Fibroblast of upper back skin (primary cell): ENCODE measurements at regions not wholly inside any gene's neighbourhood (a gene's known extent, or its start where the extent isn't known, plus 50 kb on each side); places are given as distances from the start of the nearest gene placed in this dataset.
"Not testable (repeated sequence)": the region's sequence is repeated elsewhere in the genome, so short reads cannot be mapped to it uniquely, and the experiment has no call there.

Source experiments
- DNase-seq: peaks from one replicate; pipeline ENCODE4 v3.0.0-alpha.2; 2013

DNA sequence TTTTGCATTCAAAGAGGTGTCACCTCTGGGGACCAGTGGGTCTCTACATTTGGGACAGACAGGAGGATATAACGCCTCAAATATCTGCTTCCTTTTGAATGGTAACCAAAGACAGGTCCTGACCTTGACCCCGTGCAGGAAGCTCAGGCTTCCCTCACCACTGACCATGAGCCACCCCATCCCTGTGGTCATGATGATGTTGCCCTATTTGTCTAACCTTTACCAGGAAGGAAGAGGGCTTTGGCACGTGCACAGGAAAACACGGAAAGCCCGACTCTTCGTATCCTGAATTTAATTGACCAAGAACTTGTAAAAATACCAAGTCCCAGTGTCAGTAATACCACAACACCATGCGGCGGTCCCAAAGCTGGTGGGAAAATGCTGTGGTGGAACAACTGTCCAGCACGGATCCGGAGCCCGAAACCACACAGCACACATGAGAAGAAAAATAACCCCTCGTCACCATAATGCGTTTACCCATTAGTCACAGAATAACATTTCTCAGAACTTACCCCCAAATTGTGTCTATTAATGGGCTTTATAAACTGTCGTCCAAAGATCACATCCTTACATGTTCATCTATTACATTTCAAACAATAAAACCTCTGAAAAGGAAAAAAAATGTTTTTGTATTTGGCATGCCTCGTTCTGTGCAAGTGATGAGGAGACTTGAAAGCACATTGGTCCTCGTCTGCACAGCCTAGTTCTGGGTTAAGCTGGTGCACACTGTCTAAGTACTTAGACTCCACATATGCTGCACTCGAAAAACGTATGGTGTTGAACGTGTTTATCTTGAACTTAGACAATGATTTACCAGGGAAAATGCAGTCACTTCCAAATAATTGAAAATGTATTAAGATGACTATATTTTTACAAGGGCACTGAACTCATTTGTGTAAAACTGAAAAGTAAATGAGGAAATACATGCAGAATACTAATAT, 118.9 kb upstream of the IGF1R start:
- DNase-seq = no peak

DNA sequence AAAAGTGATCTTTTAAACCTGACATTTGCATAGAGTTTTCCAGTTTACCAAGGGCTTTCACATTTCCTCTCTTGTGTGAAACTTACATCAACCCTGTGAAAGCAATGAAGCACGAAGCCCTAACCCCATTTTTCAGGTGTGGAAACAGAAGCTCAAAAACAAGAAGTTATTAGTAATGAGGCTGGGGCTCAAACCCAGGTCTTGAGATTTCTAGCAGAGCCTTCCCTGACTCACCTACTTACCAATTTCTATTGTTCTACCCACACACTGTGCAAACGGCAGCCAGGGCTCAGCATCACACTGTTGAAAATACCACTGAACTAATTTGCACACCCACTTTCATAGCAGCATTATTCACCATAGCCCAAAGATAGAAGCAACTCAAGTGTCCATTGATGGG, 117.8 kb upstream of the IGF1R start:
- no peak for DNase-seq

DNA sequence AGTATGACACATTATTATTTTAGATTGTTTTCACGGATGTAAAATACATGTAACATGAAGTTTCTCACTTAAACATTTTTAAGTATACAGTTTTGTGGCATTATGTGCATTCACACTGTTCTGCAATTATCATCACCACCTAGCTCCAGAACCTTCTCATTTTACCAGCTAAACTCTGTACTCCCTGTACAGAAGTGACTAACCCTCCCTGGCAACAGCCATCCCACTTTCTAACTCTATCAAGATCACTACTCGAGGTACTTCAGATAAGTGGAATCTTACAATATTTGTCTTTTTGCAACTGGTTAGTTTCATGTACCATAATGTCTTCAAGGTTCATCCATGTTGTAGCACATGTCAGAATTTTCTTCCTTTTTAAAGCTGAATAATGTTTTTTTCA, 116.3 kb upstream of the IGF1R start:
- DNase-seq = no peak

DNA sequence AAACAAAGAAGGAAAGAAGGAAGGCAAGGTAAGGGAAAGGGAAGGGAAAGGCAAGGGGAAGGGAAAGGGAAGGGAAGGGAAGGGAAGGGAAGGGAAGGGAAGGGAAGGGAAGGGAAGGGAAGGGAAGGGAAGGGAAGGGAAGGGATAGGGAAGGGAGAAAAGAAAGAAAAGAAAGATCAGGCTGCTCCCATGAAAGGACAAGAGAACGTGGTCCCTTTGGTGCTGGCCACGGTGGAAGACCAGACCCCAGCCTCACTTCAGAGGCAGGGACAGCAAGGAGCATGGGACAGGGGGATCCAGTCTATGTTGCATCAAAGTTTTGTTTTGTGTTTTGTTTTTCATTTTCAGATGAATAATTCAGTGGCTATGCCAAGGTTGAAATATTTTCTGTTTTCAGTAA, 111.4 kb upstream of the IGF1R start:
- DNase-seq = no peak

DNA sequence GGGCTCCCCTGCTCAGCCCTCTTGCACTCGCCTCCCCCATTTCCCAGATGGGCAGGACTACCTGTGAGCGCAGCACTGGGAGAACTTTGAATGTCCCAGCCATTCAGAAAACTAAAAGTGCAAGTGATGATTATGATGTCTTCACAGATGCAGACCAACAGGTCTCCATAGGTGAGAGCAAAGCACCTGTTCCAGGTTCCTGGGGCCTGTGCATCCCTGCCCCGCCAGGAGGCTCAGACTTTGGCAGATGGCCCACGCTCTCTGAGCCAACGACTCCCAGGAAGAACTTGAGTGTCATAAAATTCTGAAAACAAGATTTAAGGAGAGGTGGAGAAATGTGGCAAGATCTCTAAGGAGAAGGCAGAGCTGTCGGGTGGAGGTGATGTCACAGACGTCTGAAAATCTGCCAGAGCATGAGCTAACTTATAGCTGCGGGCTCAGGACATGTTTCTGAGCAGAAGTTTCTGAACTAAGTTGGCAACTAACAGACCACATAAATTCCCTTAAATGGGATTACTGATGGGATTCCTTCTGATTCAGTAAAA, 110.8 kb upstream of the IGF1R start:
- DNase-seq = no peak

DNA sequence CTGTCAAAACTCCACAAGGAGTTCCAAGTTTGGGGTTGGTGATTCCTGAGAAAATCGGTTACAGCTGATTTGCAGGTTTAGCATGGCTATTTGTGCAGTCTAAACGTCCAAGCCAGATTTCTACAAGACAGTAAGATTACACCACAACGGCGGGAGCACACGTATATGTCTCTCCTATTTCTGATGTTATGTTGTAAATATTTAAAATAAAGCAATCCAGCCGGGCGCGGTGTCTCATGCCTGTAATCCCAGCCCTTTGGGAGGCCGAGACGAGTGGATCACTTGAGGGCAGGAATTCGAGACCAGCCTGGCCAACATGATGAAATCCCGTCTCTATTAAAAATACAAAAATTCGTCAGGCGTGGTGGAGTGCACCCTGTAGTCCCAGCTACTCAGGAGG, 106.8 kb upstream of the IGF1R start:
- DNase-seq = no peak

DNA sequence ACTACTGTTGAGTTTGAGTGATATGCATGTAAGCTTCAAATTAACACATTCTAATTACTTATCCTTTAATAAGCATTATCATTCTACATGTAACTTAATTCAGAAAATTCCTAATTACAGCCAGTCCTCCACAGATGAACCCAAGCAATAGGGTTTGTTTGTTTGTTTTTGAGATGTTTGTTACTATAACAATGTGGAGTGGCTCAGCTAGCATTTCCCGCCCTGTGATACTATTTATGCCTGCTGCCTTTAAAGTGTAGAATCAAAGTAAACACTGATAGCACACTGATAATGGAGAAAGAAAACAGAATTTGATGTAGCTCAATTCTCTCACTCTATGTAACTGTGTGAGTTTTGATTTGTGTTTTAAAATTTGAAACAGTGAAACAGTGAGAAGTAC, 105.1 kb upstream of the IGF1R start:
- no peak for DNase-seq

DNA sequence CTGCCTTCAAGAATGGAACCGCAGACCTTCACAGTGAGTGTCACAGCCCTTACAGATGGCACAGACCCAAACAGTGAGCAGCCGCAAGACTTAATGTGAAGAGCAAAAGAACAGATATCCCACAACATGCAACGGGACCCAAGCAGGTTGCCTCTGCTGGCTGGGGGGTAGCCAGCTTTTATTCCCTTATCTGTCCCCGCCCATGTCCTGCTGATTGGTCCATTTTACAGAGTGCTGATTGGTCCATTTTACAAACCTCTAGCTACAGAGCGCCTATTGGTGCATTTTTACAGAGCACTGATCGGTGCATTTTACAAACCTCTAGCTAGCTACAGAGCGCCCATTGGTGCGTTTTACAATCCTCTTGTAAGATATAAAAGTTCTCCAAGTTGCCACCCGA, 102.0 kb upstream of the IGF1R start:
- no peak for DNase-seq

DNA sequence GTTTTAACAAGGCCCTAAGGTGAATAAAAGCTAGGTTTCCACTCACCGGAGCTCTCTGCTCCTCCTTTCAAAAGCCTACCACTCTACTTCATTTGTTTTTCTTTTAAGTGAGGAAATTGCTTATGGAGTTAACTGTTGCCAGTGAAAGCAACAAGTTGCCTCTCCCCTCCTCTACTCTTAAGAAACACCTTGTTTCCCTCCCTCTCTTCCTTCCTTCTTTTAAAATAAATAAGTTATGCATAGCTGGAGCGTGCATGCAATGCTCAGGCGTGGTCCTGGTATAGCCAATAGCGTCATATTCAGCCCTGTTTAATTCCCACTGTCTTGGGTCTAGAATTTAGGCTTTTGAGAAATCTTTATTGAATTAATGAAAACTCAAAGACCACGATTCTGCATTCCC, 101.1 kb upstream of the IGF1R start:
- no peak for DNase-seq

DNA sequence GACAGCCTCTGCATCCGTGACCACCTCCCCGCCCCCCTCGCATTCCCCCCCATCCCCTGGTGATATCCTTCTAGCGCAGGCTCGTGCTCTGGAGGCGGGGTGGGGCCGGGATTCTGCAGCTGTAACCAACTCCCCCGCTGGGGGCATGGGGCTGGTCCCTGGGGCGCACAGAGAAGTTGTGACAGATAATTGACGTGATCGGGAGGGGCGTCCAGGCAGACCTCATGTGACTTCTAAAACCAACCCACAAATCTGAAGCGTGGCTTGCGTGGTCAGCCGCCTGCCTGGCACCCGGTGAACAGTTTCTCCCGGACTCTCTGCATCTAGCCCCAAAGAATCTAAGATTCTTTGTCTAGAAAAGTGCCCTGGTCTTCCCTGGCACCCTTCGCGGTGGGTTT, 100.6 kb upstream of the IGF1R start:
- DNase-seq = peak; percentile 29

DNA sequence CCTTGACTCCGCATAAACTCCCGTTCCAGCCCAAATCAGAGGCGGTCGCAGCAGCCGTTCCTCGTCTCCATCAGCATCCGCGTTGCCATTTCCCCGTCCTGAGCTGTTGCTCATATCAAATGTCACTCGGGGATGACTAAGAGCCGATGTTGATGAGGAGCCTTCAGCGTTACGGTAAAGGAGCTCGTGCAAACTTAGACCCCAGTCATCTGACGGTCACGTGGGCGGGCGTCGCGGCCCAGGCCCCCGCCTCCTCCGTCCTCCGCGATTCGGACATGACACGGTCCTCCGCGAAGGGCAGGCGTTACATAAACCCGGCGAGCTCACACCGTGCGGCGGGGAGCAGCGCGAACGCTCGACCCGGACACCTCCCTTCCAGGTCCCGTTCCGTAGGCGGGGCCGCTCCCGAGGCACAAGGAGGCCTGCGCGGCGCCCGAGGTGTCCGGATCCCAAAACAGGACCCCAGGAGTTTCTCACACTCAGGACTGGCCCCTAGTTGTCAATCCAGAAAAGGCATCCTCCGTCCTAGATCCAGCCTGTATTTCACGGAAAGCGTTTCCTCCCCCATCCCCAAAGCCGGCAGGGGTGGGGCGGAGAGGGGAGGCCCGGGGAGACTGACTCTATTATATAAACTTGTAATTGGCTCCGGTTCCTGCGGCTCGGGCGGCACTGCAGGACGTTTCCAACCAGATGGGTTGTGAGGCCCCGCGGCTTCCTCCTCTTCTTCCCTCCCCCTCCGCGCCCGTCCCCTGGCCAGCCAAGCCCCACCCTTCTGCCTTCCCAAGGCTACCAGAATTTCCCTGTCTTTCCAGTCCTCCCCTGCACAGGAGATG, 100.0 kb upstream of the IGF1R start:
- DNase-seq = peak; percentile 72

DNA sequence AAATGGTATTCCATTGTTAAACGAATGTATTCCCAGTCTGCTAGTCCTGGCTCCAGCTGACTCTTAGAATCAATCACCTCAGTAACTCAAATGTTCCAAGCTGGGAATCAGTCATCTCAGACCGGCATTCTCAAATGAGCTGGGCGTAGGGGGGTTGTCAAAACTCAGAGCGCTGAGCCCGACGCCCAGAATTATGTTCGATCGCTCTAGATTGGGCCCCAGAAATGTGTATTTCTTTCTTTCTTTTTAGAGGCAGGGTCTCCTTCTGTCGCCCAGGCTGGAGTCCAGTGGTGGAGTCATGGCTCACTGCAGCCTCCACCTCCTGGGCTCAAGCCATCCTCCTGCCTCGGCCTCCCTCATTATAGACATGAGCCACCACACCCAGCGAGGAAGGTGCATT, 99.3 kb upstream of the IGF1R start:
- DNase-seq = no peak

DNA sequence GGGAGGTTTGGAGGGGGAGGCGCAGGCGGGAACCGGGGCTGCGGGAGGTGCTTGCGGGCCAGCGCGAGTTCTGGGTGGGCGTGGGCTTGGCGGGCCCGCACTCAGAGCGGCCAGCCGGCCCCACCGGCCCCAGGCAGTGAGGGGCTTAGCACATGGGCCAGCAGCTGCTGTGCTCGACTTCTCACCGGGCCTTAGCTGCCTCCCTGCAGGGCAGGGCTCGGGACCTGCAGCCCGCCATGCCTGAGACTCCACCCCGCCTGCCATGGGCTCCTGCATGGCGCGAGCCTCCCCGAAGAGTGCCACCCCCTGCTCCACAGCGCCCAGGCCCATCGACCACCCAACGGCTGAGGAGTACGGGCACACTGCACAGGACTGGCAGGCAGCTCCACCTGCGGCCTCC, 98.6 kb upstream of the IGF1R start:
- DNase-seq = no peak

DNA sequence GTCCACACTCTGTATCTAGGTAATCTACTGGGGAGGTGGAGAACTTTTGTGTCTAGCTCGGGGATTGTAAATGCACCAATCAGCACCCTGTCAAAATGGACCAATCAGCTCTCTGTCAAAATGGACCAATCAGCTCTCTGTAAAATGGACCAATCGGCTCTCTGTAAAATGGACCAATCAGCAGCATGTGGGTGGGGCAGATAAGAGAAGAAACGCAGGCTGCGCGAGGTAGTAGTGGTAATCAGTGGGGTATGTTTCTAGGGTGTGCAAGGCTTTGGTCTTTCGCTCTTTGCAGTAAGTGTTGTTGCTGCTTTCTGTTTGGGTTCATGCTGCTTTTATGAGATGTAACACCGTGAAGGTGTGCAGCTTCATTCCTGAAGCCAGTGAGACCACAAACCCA, 98.0 kb upstream of the IGF1R start:
- DNase-seq = not testable (repeated sequence)

DNA sequence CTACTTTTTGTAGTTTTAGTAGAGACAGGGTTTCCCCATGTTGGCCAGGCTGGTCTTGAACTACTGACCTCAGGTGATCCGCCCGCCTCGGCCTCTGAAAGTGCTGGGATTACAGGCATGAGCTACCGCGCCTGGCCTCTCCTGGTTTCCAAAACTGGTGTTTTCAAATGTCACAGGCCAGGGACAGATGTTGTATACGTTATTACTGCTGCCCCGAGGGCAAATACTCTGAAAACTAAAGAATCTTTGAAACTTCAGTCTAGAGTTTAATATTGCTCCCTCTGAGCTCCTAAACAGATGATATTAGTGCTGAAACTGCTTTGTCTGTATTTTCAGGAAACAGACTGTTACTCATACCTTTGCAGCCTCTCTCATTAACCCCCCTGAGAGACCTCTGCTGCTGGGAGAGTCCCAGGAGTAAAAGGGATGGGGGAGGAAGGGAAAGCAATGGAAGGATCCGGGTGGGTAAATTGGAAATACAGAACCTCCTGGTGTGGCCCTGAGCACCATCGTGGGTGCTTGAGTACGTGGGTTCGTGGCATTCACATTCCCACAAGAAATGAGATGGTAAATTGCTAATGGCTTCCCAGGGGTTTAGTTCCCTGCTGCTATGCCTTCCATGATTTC, 96.3 kb upstream of the IGF1R start:
- DNase-seq = peak; percentile 32

DNA sequence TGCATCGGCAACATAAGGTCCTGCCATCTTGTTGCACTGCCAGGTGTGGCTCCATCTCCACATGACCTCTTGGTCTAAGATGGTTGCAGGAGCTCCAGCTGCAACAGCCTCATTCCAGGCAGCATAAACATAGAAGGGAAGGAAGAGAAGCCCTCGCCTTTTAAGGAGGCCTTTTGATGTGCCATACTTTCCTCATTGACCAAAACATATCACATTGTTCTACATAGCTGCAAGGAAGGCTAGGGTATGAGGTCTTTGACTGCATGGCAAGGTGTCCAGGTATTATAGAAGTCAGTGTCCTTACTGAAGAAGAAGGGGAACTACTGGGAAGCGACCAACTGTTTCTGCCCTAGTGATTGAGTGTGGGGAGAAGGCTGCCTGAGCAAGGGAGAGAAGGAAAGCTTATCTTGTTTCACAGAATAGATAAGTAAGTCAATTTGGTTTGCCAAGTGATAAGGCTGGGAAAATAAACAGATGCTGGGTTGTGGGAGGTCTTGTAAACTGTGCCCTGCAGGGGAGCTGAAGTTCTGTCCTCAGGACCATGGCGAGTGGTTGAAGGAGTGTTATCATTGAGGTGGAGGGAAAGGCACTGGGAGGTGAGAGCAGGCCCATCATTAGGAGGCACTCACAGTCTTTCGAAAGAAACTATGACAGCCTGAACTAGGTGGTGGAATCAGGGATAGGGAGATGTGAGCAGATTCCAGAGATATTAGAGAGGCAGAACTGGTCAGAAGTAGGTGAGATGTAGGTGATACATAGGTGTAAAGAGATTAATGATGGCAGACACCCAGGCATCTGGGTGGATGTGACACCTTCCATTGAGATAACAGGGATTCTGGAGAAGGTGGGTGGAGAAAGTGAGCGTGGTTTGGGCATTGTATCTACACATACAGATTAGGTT, 93.8 kb upstream of the IGF1R start:
- DNase-seq = no peak

DNA sequence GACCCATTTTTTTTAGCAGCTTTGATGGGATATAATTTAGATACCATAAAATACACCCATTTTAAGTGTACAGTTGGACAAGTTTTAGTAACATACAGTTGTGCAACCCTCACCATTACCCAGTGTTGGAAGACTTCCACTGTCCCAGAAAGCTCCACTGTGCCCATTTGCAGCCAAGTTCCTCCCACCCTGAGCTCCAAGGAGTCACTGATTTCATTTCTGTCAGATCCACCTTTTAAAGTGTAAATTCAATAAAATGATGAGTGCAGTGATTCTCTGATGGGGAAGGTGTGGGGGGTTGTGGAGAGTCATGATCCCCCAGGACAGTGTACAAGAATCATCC, 93.2 kb upstream of the IGF1R start:
- DNase-seq = no peak

DNA sequence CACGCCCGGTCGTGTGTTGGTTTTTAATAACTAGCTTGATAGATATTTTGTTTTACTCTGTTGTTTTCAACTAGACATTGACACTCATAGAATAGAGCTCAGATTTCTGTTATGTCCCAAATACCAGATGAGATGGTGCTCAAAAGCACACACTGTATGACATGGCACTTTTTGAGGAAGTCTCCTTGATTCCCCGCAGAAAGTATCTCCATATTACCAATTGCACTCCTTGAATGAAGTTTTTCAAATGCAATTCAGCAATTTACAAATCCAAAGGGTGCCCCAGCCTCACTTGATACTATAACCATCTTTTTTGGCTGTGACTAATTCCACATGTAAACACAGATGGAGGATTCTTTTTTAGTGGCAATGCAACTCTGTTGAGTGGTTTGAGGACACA, 92.0 kb upstream of the IGF1R start:
- no peak for DNase-seq

DNA sequence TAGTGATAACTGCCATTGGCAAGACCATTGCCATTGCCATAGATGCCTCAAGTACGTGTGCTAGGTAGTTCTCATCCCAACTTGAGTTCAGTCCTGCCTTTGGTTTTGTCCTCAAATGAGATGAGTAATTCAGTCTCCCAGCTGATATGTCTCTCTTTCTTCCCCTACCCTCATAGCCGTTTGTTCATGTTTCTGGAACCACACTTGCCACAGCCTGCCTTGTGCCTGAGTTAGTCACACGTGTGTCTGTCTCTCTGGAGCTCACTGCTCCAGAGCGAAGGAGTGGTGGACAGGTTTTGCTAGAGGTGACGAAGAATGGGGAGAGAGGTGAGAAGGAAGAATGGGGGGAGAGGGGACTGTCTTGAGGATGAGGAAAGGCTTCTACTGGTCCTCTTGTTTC, 88.0 kb upstream of the IGF1R start:
- no peak for DNase-seq

DNA sequence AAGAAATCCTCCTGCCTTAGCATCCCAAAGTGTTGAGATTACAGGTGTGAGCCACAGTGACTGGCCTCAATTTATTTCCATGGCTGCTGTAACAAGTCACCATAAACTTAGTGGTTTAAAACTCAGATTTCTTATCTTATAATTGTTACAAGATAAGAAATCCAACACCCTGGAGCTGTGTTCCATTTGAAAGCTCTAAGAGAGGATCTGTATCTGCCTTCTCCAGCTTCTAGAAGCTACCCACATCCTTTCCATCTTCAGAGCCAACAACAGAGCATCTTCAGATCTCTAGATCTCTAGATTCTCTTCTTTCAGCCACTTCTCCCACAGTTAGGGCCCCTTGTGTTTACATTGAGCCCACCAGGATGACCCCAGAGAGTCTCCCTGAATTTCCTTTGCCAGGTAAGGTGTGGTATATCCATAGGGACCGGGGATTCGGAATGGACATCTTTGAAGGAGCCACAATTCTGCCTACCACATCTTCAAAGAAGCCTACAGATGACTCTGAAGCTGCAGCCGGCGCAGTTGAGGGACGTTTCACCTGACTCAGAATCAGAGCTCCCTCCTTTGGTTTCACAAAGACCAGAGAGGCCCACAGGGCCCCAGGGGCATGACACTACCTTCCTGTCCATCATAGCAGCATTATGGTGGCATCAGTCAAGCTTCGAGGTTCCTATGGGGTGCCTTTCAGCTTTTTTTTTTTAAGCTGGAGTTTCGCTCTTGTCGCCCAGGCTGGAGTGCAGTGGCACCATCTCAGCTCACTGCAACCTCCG, 87.0 kb upstream of the IGF1R start:
- no peak for DNase-seq

DNA sequence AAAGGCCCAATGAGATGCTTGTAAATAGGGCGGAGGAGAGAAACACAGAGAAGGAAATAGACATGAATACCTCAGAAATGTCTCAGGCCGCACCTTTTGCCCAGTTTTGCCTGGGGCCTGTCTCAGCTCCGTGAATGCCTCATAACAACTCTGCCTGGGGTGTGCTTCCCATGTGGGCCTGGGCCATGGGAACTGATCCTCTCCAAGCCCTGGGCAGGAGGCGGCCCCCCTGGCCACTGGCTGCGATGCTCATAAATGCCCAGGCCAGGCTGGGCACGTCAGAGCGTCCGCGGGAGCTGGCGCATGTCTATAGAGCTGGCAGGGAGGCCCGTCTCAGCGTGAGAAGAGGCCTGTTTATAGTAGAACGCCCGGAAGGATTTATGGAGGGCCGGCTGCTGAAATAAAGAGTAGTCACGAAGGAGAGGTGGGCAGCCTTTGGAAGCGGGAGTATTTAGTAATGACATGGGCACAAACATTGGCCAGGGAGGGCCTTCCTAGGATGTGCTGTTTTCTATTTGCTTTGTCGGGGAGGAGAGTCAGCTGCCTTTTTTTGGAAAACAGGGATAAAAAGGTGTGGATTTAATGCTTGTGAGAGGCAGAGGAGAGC, 85.9 kb upstream of the IGF1R start:
- no peak for DNase-seq
